ENCODE measurements at regions not wholly inside any gene's neighbourhood (a gene's known extent, or its start where the extent isn't known, plus 50 kb on each side); places are given as distances from the start of the nearest gene placed in this dataset.

GRCh38 chrX:16454926-16455325 lies 195.0 kb upstream of the S100G start:
- TF ChIP-seq, protein P1, sequence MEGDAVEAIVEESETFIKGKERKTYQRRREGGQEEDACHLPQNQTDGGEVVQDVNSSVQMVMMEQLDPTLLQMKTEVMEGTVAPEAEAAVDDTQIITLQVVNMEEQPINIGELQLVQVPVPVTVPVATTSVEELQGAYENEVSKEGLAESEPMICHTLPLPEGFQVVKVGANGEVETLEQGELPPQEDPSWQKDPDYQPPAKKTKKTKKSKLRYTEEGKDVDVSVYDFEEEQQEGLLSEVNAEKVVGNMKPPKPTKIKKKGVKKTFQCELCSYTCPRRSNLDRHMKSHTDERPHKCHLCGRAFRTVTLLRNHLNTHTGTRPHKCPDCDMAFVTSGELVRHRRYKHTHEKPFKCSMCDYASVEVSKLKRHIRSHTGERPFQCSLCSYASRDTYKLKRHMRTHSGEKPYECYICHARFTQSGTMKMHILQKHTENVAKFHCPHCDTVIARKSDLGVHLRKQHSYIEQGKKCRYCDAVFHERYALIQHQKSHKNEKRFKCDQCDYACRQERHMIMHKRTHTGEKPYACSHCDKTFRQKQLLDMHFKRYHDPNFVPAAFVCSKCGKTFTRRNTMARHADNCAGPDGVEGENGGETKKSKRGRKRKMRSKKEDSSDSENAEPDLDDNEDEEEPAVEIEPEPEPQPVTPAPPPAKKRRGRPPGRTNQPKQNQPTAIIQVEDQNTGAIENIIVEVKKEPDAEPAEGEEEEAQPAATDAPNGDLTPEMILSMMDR (IDR thresholded peaks at IDR 0.05): no peak
- no peak for TF ChIP-seq POLR2AphosphoS5 (IDR thresholded peaks at IDR 0.05; ENCODE audit: insufficient read depth in 1 of 2, low read depth in 1 of 2)
- TF ChIP-seq POLR2A (IDR thresholded peaks at IDR 0.05): no peak

Measured in vagina (tissue), 2 donors.